OCI-LY7 (cell line): ENCODE measurements at regions not wholly inside any gene's neighbourhood (a gene's known extent, or its start where the extent isn't known, plus 50 kb on each side); places are given as distances from the start of the nearest gene placed in this dataset.

Experiments used
- BruUV-seq: library from RNA; stranded (reverse); fragments of 400-500 nt; replicated peaks from 2 replicates; lab custom pipeline; 2021; lab: Mats Ljungman, UMichigan
- CTCF ChIA-PET: fragments of 300-600 bp; sonication (Branson Sonifier 250); formaldehyde crosslinking; loops from one replicate; lab custom pipeline; 2022; ENCODE audit warnings: antibody characterized with exemption; ENCODE audit not compliant: unreplicated experiment; lab: Charles Lee
- POLR2A ChIA-PET: fragments of 300-600 bp; sonication (Branson Sonifier 250); formaldehyde crosslinking; loops from one replicate; lab custom pipeline; 2022; ENCODE audit warnings: antibody characterized with exemption; lab: Charles Lee
- DNase-seq: peaks from one replicate; pipeline ENCODE4 v3.0.0-alpha.2; 2015; ENCODE audit warnings: low spot score
- H2AFZ ChIP-seq: fragments of 200-600 bp; sonication (generic), shearing (Covaris generic); 2 replicates; pipeline ENCODE4 v1.6.1; 2014; ENCODE audit warnings: mild to moderate bottlenecking, antibody characterized with exemption, low read length, moderate library complexity
- H3K27ac ChIP-seq: fragments of 200-600 bp; sonication (generic); 2 replicates; pipeline ENCODE4 v1.5.1; 2014; ENCODE audit warnings: mixed run types, low read depth, mild to moderate bottlenecking, moderate library complexity, low read length, inconsistent platforms; ENCODE audit not compliant: poor library complexity, severe bottlenecking
- H3K36me3 ChIP-seq: fragments of 200-600 bp; sonication (generic); 2 replicates; pipeline ENCODE4 v1.6.1; 2014; ENCODE audit warnings: mild to moderate bottlenecking, antibody characterized with exemption, low read length, moderate library complexity, mixed read lengths; ENCODE audit not compliant: insufficient read depth
- H3K4me1 ChIP-seq: fragments of 200-600 bp; sonication (generic); 2 replicates; pipeline ENCODE4 v1.5.1; 2014; ENCODE audit warnings: mild to moderate bottlenecking, low read length; ENCODE audit not compliant: insufficient read depth, poor library complexity, severe bottlenecking
- H3K4me2 ChIP-seq: fragments of 200-600 bp; sonication (generic); 2 replicates; pipeline ENCODE4 v1.6.1; 2014; ENCODE audit warnings: mild to moderate bottlenecking, low read length
- H3K4me3 ChIP-seq: fragments of 200-600 bp; sonication (generic); 2 replicates; pipeline ENCODE4 v1.5.1; 2014; ENCODE audit warnings: mild to moderate bottlenecking, low read depth, low read length; ENCODE audit not compliant: poor library complexity, severe bottlenecking
- H3K79me2 ChIP-seq: fragments of 200-600 bp; sonication (generic); 2 replicates; pipeline ENCODE4 v1.6.1; 2016; ENCODE audit warnings: low read depth, mild to moderate bottlenecking, low read length, moderate library complexity, mixed read lengths; ENCODE audit not compliant: insufficient read depth
- H3K9me2 ChIP-seq: fragments of 200-600 bp; sonication (generic); 2 replicates; pipeline ENCODE4 v1.6.1; 2016; ENCODE audit warnings: mild to moderate bottlenecking, low read length, mixed read lengths; ENCODE audit not compliant: insufficient read depth
- H3K9me3 ChIP-seq: fragments of 200-600 bp; sonication (generic); 2 replicates; pipeline ENCODE4 v1.6.1; 2014; ENCODE audit warnings: mild to moderate bottlenecking, mixed run types, low read length, mixed read lengths
- H4K20me1 ChIP-seq: fragments of 200-600 bp; sonication (generic); 2 replicates; pipeline ENCODE4 v1.6.1; 2014; ENCODE audit warnings: mild to moderate bottlenecking, antibody characterized with exemption, low read length, moderate library complexity, mixed read lengths; ENCODE audit not compliant: insufficient read depth
- CTCF ChIP-seq: fragments of 200-600 bp; sonication (generic); conservative IDR thresholded peaks from 2 replicates; pipeline ENCODE4 v1.5.1; 2014; ENCODE audit warnings: mild to moderate bottlenecking, antibody characterized with exemption, low read length, moderate library complexity, mixed read lengths
- EZH2phosphoT487 ChIP-seq: fragments of 200-600 bp; sonication (generic); IDR thresholded peaks from 2 replicates; pipeline ENCODE4 v1.6.1; 2018; ENCODE audit warnings: low read depth, borderline replicate concordance, mild to moderate bottlenecking, mixed run types, antibody characterized with exemption, low read length, moderate library complexity, mixed read lengths
- intact Hi-C: fragments of 100-400 bp; cut with micrococcal nuclease; formaldehyde crosslinking; loops from one replicate; pipeline ENCODE4 v1.10.0; 2022; ENCODE audit not compliant: unreplicated experiment

- DNase-seq, result no peak
- intact Hi-C loops, result no loop called here
- H3K9me3 ChIP-seq, result no peaks in the 10 kb centered on the region
- H3K4me3 ChIP-seq, result no peak overlapping the region
- H3K79me2 ChIP-seq, result no peaks in the 10 kb centered on the region
- CTCF ChIA-PET, result no interaction called here
- no peaks in the 10 kb centered on the region for H3K36me3 ChIP-seq
- TF ChIP-seq EZH2phosphoT487, result no peak
- no peaks in the 10 kb centered on the region for H3K4me1 ChIP-seq
- H3K4me2 ChIP-seq, result no peak overlapping the region
- BruUV-seq, result no TSS peak
- no peak overlapping the region for H2AFZ ChIP-seq
- POLR2A ChIA-PET, result interaction anchor here (0.7 kb wide), 3 partner anchors 383 to 1397 kb away, joined by 3 to 6 read pairs (median 3); no protein-coding TSS in a partner anchor
- no peaks in the 10 kb centered on the region for H3K9me2 ChIP-seq
- H4K20me1 ChIP-seq, result no peaks in the 10 kb centered on the region
- H3K27ac ChIP-seq, result no peak overlapping the region
Measured at GRCh38 chr14:89571491-89571890, 154.5 kb upstream of the FOXN3 start.

GRCh38 chr14:89566644-89567415, 149.8 kb upstream of the FOXN3 start:
- H2AFZ ChIP-seq, result no peak overlapping the region
- ChIA-PET CTCF (no interaction called here), POLR2A (interaction anchor here (0.7 to 1.5 kb wide), 2 partner anchors 15 to 492 kb away, joined by 3 to 4 read pairs; no protein-coding TSS in a partner anchor)
- intact Hi-C loops, result loop anchor here (10.0 kb wide), 1 partner anchor 522 kb away; no protein-coding TSS in a partner anchor
- H3K4me2 ChIP-seq, result no peak overlapping the region
- DNase-seq, result no peak
- no peaks in the 10 kb centered on the region for H4K20me1 ChIP-seq
- no peaks in the 10 kb centered on the region for H3K9me2 ChIP-seq
- H3K4me3 ChIP-seq, result no peak overlapping the region
- no peaks in the 10 kb centered on the region for H3K4me1 ChIP-seq
- H3K36me3 ChIP-seq, result no peaks in the 10 kb centered on the region
- TF ChIP-seq CTCF (no peak), EZH2phosphoT487 (no peak)
- BruUV-seq, result no TSS peak
- H3K27ac ChIP-seq, result no peak overlapping the region
- no peaks in the 10 kb centered on the region for H3K9me3 ChIP-seq
- H3K79me2 ChIP-seq, result no peaks in the 10 kb centered on the region

GRCh38 chr14:89566180-89566579, 149.1 kb upstream of the FOXN3 start:
- Histone ChIP-seq H3K4me3 (no peak overlapping the region), H3K9me3 (no peaks in the 10 kb centered on the region), H3K4me1 (no peaks in the 10 kb centered on the region), H4K20me1 (no peaks in the 10 kb centered on the region), H3K9me2 (no peaks in the 10 kb centered on the region), H3K27ac (no peak overlapping the region), H3K79me2 (no peaks in the 10 kb centered on the region), H3K36me3 (no peaks in the 10 kb centered on the region), H2AFZ (no peak overlapping the region), H3K4me2 (no peak overlapping the region)
- TF ChIP-seq EZH2phosphoT487 (no peak), CTCF (no peak)
- CTCF ChIA-PET, result no interaction called here
- DNase-seq, result no peak
- POLR2A ChIA-PET, result interaction anchor here (0.5 to 1.5 kb wide), 3 partner anchors 15 to 562 kb away, joined by 3 to 6 read pairs (median 4); no protein-coding TSS in a partner anchor
- BruUV-seq, result no TSS peak
- intact Hi-C loops, result loop anchor here (10.0 kb wide), 1 partner anchor 521 kb away; no protein-coding TSS in a partner anchor
